ENCODE measurements at regions not wholly inside any gene's neighbourhood (a gene's known extent, or its start where the extent isn't known, plus 50 kb on each side); places are given as distances from the start of the nearest gene placed in this dataset.

- DNase-seq (ENCODE audit: insufficient read length, low spot score) (no peak), FAIRE-seq (no peak)
- TF ChIP-seq POLR2A (IDR thresholded peaks at IDR 0.05; ENCODE audit: low read depth, low read length) (no peak), POU2F2 (IDR thresholded peaks at IDR 0.05; ENCODE audit: low read depth, low read length) (no peak), SPI1 (IDR thresholded peaks at IDR 0.05; ENCODE audit: low read depth, low read length) (no peak)
Measured at GRCh38 chr20:60107621-60108390, 149.6 kb downstream of the CDH26 start.

- no peak for TF ChIP-seq SPI1 (IDR thresholded peaks at IDR 0.05; ENCODE audit: low read depth, low read length)
- TF ChIP-seq POLR2AphosphoS5 (IDR thresholded peaks at IDR 0.05; ENCODE audit: low read depth, low read length): no peak
- TF ChIP-seq TAF1 (IDR thresholded peaks at IDR 0.05; ENCODE audit: low read depth, low read length): no peak
- no peak for TF ChIP-seq POLR2A (IDR thresholded peaks at IDR 0.05; ENCODE audit: low read depth, low read length)
- TF ChIP-seq POU2F2 (IDR thresholded peaks at IDR 0.05; ENCODE audit: low read depth, low read length): no peak
- no peak for TF ChIP-seq PAX5 (IDR thresholded peaks at IDR 0.05; ENCODE audit: insufficient read depth, low read length, severe bottlenecking)
- FAIRE-seq (no peak), DNase-seq (ENCODE audit: insufficient read length, low spot score) (no peak)
Measured at GRCh38 chr20:60108397-60108796, 150.2 kb downstream of the CDH26 start.

GRCh38 chr20:60113024-60113724 lies 155.0 kb downstream of the CDH26 start:
- FAIRE-seq (no peak), DNase-seq (ENCODE audit: insufficient read length, low spot score) (no peak)
- TF ChIP-seq POLR2AphosphoS5 (IDR thresholded peaks at IDR 0.05; ENCODE audit: low read depth, low read length) (no peak), SPI1 (IDR thresholded peaks at IDR 0.05; ENCODE audit: low read depth, low read length) (no peak), POU2F2 (IDR thresholded peaks at IDR 0.05; ENCODE audit: low read depth, low read length) (no peak), TAF1 (IDR thresholded peaks at IDR 0.05; ENCODE audit: low read depth, low read length) (no peak), POLR2A (IDR thresholded peaks at IDR 0.05; ENCODE audit: low read depth, low read length) (no peak), PAX5 (IDR thresholded peaks at IDR 0.05; ENCODE audit: insufficient read depth, low read length, severe bottlenecking) (no peak)

GRCh38 chr20:60113771-60114170 lies 155.5 kb downstream of the CDH26 start:
- no peak for FAIRE-seq
- TF ChIP-seq TAF1 (IDR thresholded peaks at IDR 0.05; ENCODE audit: low read depth, low read length) (no peak), SPI1 (IDR thresholded peaks at IDR 0.05; ENCODE audit: low read depth, low read length) (no peak), POLR2A (IDR thresholded peaks at IDR 0.05; ENCODE audit: low read depth, low read length) (no peak), PAX5 (IDR thresholded peaks at IDR 0.05; ENCODE audit: insufficient read depth, low read length, severe bottlenecking) (no peak), POU2F2 (IDR thresholded peaks at IDR 0.05; ENCODE audit: low read depth, low read length) (no peak), POLR2AphosphoS5 (IDR thresholded peaks at IDR 0.05; ENCODE audit: low read depth, low read length) (no peak)
- no peak for DNase-seq (ENCODE audit: insufficient read length, low spot score)

GRCh38 chr20:60115451-60115850 lies 157.2 kb downstream of the CDH26 start:
- TF ChIP-seq TAF1 (IDR thresholded peaks at IDR 0.05; ENCODE audit: low read depth, low read length) (no peak), PAX5 (IDR thresholded peaks at IDR 0.05; ENCODE audit: insufficient read depth, low read length, severe bottlenecking) (no peak), POLR2A (IDR thresholded peaks at IDR 0.05; ENCODE audit: low read depth, low read length) (no peak), POLR2AphosphoS5 (IDR thresholded peaks at IDR 0.05; ENCODE audit: low read depth, low read length) (no peak), POU2F2 (IDR thresholded peaks at IDR 0.05; ENCODE audit: low read depth, low read length) (no peak)
- DNase-seq (ENCODE audit: insufficient read length, low spot score) (no peak), FAIRE-seq (no peak)

GRCh38 chr20:60116128-60116909 lies 158.1 kb downstream of the CDH26 start:
- DNase-seq (ENCODE audit: insufficient read length, low spot score) (no peak), FAIRE-seq (no peak)
- TF ChIP-seq SPI1 (IDR thresholded peaks at IDR 0.05; ENCODE audit: low read depth, low read length) (no peak), POU2F2 (IDR thresholded peaks at IDR 0.05; ENCODE audit: low read depth, low read length) (no peak), TAF1 (IDR thresholded peaks at IDR 0.05; ENCODE audit: low read depth, low read length) (no peak), POLR2A (IDR thresholded peaks at IDR 0.05; ENCODE audit: low read depth, low read length) (no peak), PAX5 (IDR thresholded peaks at IDR 0.05; ENCODE audit: insufficient read depth, low read length, severe bottlenecking) (no peak), POLR2AphosphoS5 (IDR thresholded peaks at IDR 0.05; ENCODE audit: low read depth, low read length) (no peak)

GRCh38 chr20:60117065-60117464 lies 158.8 kb downstream of the CDH26 start:
- DNase-seq (ENCODE audit: insufficient read length, low spot score) (no peak), FAIRE-seq (no peak)
- no peak for TF ChIP-seq PAX5 (IDR thresholded peaks at IDR 0.05; ENCODE audit: insufficient read depth, low read length, severe bottlenecking)
- no peak for TF ChIP-seq POU2F2 (IDR thresholded peaks at IDR 0.05; ENCODE audit: low read depth, low read length)
- no peak for TF ChIP-seq TAF1 (IDR thresholded peaks at IDR 0.05; ENCODE audit: low read depth, low read length)
- TF ChIP-seq POLR2AphosphoS5 (IDR thresholded peaks at IDR 0.05; ENCODE audit: low read depth, low read length): no peak
- TF ChIP-seq SPI1 (IDR thresholded peaks at IDR 0.05; ENCODE audit: low read depth, low read length): no peak
- TF ChIP-seq POLR2A (IDR thresholded peaks at IDR 0.05; ENCODE audit: low read depth, low read length): no peak

GRCh38 chr20:60121903-60122302 lies 163.7 kb downstream of the CDH26 start:
- FAIRE-seq: no peak
- DNase-seq (ENCODE audit: insufficient read length, low spot score): no peak
- TF ChIP-seq SPI1 (IDR thresholded peaks at IDR 0.05; ENCODE audit: low read depth, low read length) (no peak), PAX5 (IDR thresholded peaks at IDR 0.05; ENCODE audit: insufficient read depth, low read length, severe bottlenecking) (no peak), TAF1 (IDR thresholded peaks at IDR 0.05; ENCODE audit: low read depth, low read length) (no peak), POU2F2 (IDR thresholded peaks at IDR 0.05; ENCODE audit: low read depth, low read length) (no peak), POLR2AphosphoS5 (IDR thresholded peaks at IDR 0.05; ENCODE audit: low read depth, low read length) (no peak), POLR2A (IDR thresholded peaks at IDR 0.05; ENCODE audit: low read depth, low read length) (no peak)

GRCh38 chr20:60122671-60123070 lies 164.4 kb downstream of the CDH26 start:
- FAIRE-seq (no peak), DNase-seq (ENCODE audit: insufficient read length, low spot score) (no peak)
- TF ChIP-seq POLR2AphosphoS5 (IDR thresholded peaks at IDR 0.05; ENCODE audit: low read depth, low read length): no peak
- no peak for TF ChIP-seq POLR2A (IDR thresholded peaks at IDR 0.05; ENCODE audit: low read depth, low read length)
- TF ChIP-seq POU2F2 (IDR thresholded peaks at IDR 0.05; ENCODE audit: low read depth, low read length): no peak
- no peak for TF ChIP-seq SPI1 (IDR thresholded peaks at IDR 0.05; ENCODE audit: low read depth, low read length)
- TF ChIP-seq TAF1 (IDR thresholded peaks at IDR 0.05; ENCODE audit: low read depth, low read length): no peak
- no peak for TF ChIP-seq PAX5 (IDR thresholded peaks at IDR 0.05; ENCODE audit: insufficient read depth, low read length, severe bottlenecking)

Measured in GM12891 (cell line).